Forelimb muscle (tissue), 1 donor: ENCODE measurements at regions not wholly inside any gene's neighbourhood (a gene's known extent, or its start where the extent isn't known, plus 50 kb on each side); places are given as distances from the start of the nearest gene placed in this dataset.

Experiments
- DNase-seq: peaks from one replicate; pipeline ENCODE4 v3.0.0-alpha.2; 2013; ENCODE audit warnings: low read depth

DNA sequence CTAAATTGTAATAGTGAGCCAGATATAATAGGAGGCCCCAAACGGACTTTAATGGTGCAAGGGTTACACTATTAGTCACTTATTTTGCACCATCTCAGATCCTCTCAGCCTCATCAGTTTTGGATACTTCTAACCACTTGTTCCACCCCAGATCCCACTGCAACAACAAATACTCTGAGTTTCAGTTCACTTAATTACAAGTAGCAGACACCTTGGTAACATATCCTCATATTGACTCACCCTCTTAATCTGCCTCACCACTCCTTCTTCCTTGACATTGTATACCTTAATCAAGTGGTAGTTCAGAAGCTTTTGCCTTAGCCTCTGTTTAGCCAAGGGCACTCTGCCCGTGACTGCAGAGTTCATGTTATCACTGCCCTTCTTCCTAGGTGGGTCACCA, 256.1 kb upstream of the UBASH3B start:
- no peak for DNase-seq

- DNase-seq = no peak
Measured at GRCh38 chr11:122398851-122399250, 256.7 kb upstream of the UBASH3B start.

- no peak for DNase-seq
Measured at GRCh38 chr11:122398167-122398566, 257.4 kb upstream of the UBASH3B start.

DNA sequence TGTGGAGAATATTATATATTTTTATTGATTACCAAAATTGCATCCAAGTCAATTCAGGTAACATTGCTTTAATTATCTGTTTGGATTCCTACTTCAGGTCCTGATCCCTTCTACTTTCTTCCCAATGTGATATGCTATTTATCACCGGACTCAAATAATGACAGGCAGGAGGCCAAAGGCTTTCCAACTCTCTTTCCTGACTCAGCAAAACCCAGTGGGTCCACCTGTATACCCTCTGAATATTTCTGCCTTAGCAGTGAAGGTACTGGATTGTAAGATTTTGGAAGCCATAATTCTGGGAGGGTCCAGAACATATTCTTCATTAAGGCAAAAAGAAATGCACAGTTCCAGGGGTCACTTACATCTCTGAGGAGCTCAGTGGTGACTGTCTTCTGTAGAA, 260.2 kb upstream of the UBASH3B start:
- no peak for DNase-seq

DNA sequence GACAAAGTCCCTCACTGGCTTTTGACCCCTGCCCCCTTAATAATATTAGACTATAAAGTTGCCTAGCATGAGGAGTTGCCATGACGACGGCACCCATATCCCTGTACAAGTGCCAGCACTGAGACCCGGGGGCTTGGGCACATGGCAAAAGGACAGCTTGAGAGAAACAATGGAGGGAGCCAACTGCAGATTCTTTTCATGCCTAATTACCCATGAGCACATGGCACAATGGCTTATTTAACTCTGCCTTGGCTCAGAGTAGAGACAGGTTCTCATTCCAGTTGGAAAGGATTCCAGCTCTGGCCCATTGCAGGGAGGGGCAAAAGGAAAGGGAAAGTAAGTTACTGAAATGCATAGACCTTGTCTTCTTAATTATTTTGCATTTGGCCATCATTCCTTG, 261.2 kb upstream of the UBASH3B start:
- DNase-seq = no peak

GRCh38 chr11:122393209-122393860, 262.2 kb upstream of the UBASH3B start:
- DNase-seq = no peak

GRCh38 chr11:122392508-122392907, 263.0 kb upstream of the UBASH3B start:
- DNase-seq = no peak

- no peak for DNase-seq
Measured at GRCh38 chr11:122391049-122391448, 264.5 kb upstream of the UBASH3B start.

DNA sequence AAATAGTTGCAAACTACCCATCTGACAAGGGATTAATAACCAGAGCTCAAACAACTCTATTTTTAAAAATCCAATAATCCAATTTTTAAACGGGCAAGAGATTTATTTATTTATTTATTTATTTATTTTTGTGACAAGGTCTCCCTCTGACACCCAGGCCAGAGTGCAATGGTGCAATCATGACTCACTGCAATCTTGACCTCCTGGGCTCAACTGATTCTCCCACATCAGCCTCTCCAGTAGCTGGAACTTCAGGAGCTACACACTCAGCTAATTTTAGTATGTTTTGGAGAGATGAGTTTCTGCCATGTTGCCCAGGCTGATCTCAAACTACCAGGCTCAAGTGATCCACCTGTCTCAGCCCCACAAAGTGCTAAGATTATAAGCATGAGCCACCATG, 267.2 kb upstream of the BLID start:
- DNase-seq = no peak

DNA sequence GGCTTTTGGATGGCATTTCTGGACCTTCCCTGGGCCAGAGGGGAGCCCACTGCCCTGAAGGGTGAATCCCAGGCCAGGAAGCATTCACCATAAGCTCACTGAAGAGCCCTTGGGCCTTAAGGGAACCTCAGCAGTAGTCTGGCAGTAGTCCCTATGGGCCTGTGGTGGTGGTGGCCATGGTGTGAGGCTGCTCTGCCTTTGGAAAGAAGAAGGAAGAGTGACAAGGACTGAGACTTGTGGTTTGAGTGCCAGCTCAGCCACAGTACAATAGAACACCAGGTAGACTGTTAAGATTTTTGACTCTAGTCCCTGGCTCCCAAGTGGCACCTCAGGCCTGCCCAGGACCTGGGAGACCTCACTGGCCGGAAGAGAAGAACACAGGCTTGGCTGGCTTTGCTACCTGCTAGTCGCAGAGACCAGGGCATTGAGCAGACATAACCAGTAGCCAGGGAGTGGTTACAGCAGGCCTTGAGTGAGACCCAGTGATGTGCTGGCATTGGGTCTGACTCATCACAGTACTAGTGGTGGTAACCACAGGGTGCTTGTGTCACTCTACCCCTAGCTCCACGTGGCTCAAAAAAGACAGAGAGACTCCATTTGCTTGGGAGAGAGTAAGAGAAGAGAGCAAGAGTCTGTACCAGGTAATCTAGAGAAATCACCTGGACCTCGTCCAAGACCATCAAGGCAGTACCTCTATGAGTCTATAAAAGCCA, 259.8 kb upstream of the BLID start:
- DNase-seq = no peak

- no peak for DNase-seq
Measured at GRCh38 chr11:122368796-122369195, 252.8 kb upstream of the BLID start.

DNA sequence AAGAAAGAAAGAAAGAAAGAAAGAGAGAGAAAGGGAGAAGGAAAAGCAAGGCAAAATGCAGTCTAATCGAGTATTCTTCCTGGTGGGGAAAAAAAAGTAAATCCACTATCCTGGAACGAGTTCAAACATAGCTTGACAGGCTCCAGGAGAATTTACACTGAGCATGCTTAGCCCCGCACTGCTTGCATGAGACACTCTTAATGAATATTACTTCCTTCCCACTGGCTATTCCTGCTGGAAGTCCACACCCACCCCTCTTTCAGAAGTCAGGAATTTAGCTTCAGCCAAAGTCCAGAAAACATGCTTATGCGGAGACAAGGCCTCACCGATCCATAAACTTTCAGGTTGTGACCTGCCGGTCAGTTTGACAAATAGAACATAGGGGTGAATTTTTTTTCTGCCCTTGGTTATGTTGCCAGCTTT, 251.8 kb upstream of the BLID start:
- DNase-seq = peak; percentile 79

GRCh38 chr11:122365610-122366360, 249.8 kb upstream of the BLID start:
- no peak for DNase-seq

DNA sequence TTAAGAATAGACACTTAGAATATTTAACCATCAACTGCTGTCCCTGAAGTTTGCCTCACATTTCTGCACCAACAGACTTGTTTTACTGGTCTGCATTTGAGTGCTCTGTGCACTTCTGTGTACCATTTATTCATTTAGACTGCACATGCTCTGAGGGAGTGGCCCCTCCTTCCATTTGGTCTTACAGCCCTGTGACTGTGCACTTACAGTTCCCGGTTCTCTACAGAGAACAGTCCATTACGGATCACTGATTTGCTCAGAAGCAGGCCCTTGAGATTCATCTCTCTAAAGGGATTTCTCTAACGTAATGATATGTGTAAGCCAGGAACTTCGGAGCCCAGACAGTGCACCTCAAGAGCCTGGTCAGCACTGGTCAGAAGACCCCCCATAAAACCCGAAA, 247.3 kb upstream of the BLID start:
- DNase-seq = no peak

DNA sequence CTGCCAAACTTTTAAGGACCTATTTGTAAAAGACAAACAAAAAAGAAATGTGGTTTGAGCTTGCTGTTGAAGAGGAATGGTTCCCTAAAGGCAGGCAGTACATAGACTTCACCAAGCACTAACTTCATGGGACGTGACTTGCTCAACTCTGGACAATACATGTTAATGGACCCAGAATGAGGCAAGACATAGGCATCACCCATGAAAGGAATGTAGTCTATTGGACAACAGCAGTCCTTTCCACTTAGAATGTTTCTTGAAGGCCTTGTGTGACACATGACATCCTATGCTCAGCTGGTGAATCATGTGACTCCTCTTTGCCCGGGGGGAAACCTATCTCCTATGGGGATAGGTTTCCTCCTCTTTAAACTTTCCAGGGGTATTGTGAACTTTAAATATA, 246.4 kb upstream of the BLID start:
- no peak for DNase-seq

DNA sequence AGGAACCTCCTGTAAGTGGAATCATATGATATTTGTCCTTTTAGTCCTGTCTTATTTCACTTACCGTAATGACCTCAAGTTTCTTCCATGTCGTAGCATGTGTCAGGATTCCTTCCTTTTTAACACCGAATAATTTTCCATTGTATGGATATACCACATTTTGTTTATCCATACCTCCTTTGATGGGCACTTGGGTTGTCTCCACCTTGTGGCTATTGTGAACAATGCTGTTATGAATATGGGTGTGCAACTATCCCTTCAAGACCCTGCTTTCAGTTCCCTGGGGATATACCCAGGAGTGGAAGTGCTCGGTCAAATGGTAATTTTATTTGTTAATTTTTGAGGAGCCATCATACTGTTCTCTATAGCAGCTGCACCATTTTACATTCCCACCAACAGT, 244.9 kb upstream of the BLID start:
- DNase-seq = no peak

GRCh38 chr11:122359081-122359571, 243.1 kb upstream of the BLID start:
- DNase-seq = no peak

- DNase-seq = no peak
Measured at GRCh38 chr11:122358292-122358691, 242.3 kb upstream of the BLID start.

- DNase-seq = no peak
Measured at GRCh38 chr11:122355968-122356367, 240.0 kb upstream of the BLID start.

- DNase-seq = peak; percentile 83
Measured at GRCh38 chr11:122354025-122354697, 238.1 kb upstream of the BLID start.

- DNase-seq = no peak
Measured at GRCh38 chr11:122353561-122353960, 237.5 kb upstream of the BLID start.
